Right lobe of liver (tissue), 6 donors: ENCODE measurements at regions not wholly inside any gene's neighbourhood (a gene's known extent, or its start where the extent isn't known, plus 50 kb on each side); places are given as distances from the start of the nearest gene placed in this dataset.
A peak's percentile ranks its signal among the peaks of the same experiment; 100 is the strongest.
"Not testable (repeated sequence)": the region's sequence is repeated elsewhere in the genome, so short reads cannot be mapped to it uniquely, and the experiment has no call there.

ENCODE experiments used
- ATAC-seq, 4 donors: fragments of 200-7000 bp; cut with Tn5 transposase; one replicate each; pipeline ENCODE4 v1.9.1; 2020; ENCODE audit warnings: mild to moderate bottlenecking in 4 of 4, moderate library complexity in 4 of 4
- DNase-seq, 3 donors: peaks; one replicate each; pipeline ENCODE4 v3.0.0-alpha.2; 2020
- H3K27ac ChIP-seq, 3 donors: fragments of 200-600 bp; one replicate each; pipeline ENCODE4 v1.8.0; 2022
- H3K27me3 ChIP-seq, 2 donors: fragments of 200-600 bp; one replicate each; pipeline ENCODE4 v1.8.0; 2022
- H3K36me3 ChIP-seq, 4 donors: fragments of 200-600 bp; sonication (generic) in 1 of 4; one replicate each; pipeline versions ENCODE4 v1.5.1 to v1.8.0; 2017 to 2022; ENCODE audit warnings: control low read depth in 1 of 4
- H3K4me1 ChIP-seq, 4 donors: fragments of 200-600 bp; sonication (generic) in 1 of 4; one replicate each; pipeline versions ENCODE4 v1.5.1 to v1.8.0; 2017 to 2022; ENCODE audit warnings: control low read depth in 1 of 4
- H3K4me3 ChIP-seq, 3 donors: fragments of 200-600 bp; one replicate each; pipeline ENCODE4 v1.8.0; 2022
- H3K9me3 ChIP-seq, 4 donors: fragments of 200-600 bp; sonication (generic) in 1 of 4; one replicate each; pipeline versions ENCODE4 v1.5.1 to v1.8.0; 2017 to 2022; ENCODE audit warnings: control low read depth in 1 of 4
- POLR2A ChIP-seq: fragments of 450-650 bp; IDR thresholded peaks from one replicate; pipeline ENCODE4 v1.6.1; 2017; ENCODE audit warnings: antibody characterized with exemption, mild to moderate bottlenecking
- WGBS: methylation state at CpG from one replicate; pipeline ENCODE4 v1.1.6; 2018; ENCODE audit warnings: low coverage, low lambda C conversion rate; ENCODE audit not compliant: insufficient coverage; ENCODE audit errors: missing lambda C conversion rate; 5-methylcytosine and 5-hydroxymethylcytosine counted together
- intact Hi-C, 2 donors: fragments of 100-400 bp; cut with DNase I; formaldehyde crosslinking; loops; one replicate each; pipeline versions ENCODE4 v1.11.2 to v1.14.1; 2022
- TF ChIP-seq, protein P1 (sequence below), 4 donors: fragments of 200-600 bp in 3 of 4; fragments of 450-650 bp in 1 of 4; IDR thresholded peaks; one replicate each; pipeline versions ENCODE4 v1.5.1 to v1.8.0; 2016 to 2022; ENCODE audit warnings: antibody characterized with exemption in 4 of 4, mild to moderate bottlenecking in 2 of 4
- donor health status: DM: no; HTN: yes; CAD: no.
- donor health status: DM: no; HTN: no; CAD: no.
- donor health status: DM: no; HTN: no; CAD: no.
- donor health status: DM: no; HTN: yes; CAD: no.
- donor health status: DM: no; HTN: yes; CAD: no.

DNA sequence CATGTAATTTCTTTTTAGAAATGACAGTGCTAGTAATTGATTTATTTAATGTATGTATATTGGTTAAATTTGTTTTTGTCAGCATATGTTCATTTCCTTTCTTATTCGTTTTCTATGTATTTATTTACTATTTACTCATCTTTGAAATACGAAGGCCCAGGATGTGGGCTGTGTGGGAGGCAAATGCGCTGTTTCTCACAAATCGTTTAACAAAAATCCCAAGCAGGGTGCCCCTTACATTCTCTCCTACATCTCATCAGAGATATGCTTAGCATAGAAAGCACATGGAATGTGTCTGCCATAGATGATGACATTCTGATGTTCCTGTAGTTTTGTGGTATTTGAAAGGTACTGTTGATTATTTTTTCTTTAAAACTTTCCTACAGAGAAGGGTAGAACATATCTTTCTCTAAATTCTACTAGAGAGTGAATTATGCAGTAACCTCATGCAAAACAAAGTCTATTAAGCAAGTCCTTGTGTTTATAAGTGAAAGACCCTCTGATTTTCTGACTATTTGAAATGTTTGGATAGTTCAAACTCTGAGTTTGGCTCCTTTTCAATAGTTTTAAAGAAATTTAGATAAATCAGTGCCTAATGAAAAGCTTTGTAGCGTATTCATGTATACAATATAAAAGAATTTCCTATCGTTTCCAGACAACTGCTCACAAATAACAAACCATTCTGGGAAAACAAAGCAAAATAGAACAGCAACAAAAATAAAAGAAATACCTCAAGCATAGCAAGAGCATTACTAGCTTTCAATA, 111.1 kb upstream of the VGLL3 start:
- ATAC-seq (no peak), DNase-seq (no peak)
- H3K9me3 ChIP-seq, result no peaks in the 10 kb centered on the region
- 68% methylated on average over 6 of the region's 6 CpGs for WGBS
- no peak overlapping the region for H3K27ac ChIP-seq
- no peak overlapping the region for H3K4me3 ChIP-seq
- no peaks in the 10 kb centered on the region for H3K4me1 ChIP-seq
- H3K27me3 ChIP-seq, result no peaks in the 10 kb centered on the region
- intact Hi-C loops, result no loop called here
- no peaks in the 10 kb centered on the region for H3K36me3 ChIP-seq
- TF ChIP-seq, protein P1, sequence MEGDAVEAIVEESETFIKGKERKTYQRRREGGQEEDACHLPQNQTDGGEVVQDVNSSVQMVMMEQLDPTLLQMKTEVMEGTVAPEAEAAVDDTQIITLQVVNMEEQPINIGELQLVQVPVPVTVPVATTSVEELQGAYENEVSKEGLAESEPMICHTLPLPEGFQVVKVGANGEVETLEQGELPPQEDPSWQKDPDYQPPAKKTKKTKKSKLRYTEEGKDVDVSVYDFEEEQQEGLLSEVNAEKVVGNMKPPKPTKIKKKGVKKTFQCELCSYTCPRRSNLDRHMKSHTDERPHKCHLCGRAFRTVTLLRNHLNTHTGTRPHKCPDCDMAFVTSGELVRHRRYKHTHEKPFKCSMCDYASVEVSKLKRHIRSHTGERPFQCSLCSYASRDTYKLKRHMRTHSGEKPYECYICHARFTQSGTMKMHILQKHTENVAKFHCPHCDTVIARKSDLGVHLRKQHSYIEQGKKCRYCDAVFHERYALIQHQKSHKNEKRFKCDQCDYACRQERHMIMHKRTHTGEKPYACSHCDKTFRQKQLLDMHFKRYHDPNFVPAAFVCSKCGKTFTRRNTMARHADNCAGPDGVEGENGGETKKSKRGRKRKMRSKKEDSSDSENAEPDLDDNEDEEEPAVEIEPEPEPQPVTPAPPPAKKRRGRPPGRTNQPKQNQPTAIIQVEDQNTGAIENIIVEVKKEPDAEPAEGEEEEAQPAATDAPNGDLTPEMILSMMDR (IDR thresholded peaks at IDR 0.05), result no peak
- no peak for TF ChIP-seq POLR2A

GRCh38 chr3:87097733-87098132, 106.8 kb upstream of the VGLL3 start:
- DNase-seq, intact Hi-C loops, H3K36me3 ChIP-seq, ATAC-seq, H3K4me1 ChIP-seq, H3K27ac ChIP-seq, H3K9me3 ChIP-seq, H3K27me3 ChIP-seq, H3K4me3 ChIP-seq: not testable (repeated sequence)
- 80% methylated on average over 1 of the region's 9 CpGs for WGBS

GRCh38 chr3:87090631-87091030, 99.7 kb upstream of the VGLL3 start:
- DNase-seq (no peak), ATAC-seq (no peak)
- Histone ChIP-seq H3K27me3 (no peaks in the 10 kb centered on the region), H3K36me3 (no peaks in the 10 kb centered on the region), H3K27ac (no peak overlapping the region), H3K4me3 (no peak overlapping the region), H3K9me3 (no peaks in the 10 kb centered on the region), H3K4me1 (no peaks in the 10 kb centered on the region)
- TF ChIP-seq, protein P1 (IDR thresholded peaks at IDR 0.05), result no peak
- TF ChIP-seq POLR2A, result no peak
- intact Hi-C loops, result no loop called here

DNA sequence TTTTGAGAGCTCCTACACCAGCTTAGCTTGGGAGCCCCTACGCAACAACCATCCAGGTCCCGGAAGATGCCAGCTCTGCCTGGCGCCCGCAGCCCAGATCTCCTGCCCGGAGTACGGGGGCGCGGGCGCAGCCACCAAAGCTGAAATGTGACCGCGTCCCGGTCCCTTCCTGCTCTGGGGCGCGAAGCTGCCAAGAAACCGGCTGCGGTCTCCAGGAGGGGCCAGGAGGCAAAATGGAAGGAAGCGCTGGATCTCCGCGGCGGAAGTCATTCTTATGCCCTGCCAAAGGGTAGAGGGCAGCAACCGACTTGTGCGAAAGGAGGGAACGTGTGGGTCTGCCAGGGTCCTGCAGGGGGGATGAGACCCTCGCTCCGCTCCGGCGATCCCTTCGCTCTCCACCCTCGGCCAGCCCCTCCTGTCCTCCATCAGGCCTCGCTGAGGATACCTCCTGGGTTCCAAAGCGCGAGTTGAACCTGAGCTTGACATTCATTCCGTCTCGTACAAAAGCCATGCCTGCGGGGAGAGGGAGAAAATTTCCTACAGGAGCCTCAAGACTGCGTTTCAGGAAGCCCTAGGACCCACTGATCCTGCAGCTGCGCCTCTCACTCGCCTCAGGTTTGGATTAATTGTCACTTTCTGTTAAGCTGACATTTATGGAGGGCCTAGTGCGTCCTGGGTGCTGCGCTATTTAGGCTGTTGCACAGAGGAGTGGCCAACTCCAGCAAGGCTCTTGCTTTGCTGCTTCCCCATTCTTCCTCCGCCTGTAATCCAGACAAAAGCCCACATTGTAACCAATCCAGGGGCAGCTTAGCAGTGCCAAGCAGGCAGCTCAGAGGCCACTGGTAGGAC, 98.3 kb upstream of the VGLL3 start:
- Histone ChIP-seq H3K4me1 (no peaks in the 10 kb centered on the region), H3K4me3 (peak overlapping the region; percentile 57 to 64 (median 62)), H3K27ac (peak overlapping the region; percentile 14 to 70 (median 35)), H3K27me3 (no peaks in the 10 kb centered on the region), H3K9me3 (no peaks in the 10 kb centered on the region), H3K36me3 (no peaks in the 10 kb centered on the region)
- TF ChIP-seq, protein P1 (IDR thresholded peaks at IDR 0.05), result no peak
- TF ChIP-seq POLR2A, result peak; percentile 17
- ATAC-seq (peak; percentile 87 to 89 (median 88)), DNase-seq (peak; percentile 46 to 62 (median 49))
- WGBS, result 11% methylated on average over 14 of the region's 41 CpGs
- intact Hi-C loops, result loop anchor here (10.0 kb wide), 1 partner anchor 314 kb away; no protein-coding TSS in a partner anchor
